Neural cell (in vitro differentiated cells): ENCODE measurements at regions not wholly inside any gene's neighbourhood (a gene's known extent, or its start where the extent isn't known, plus 50 kb on each side); places are given as distances from the start of the nearest gene placed in this dataset.
A peak's percentile ranks its signal among the peaks of the same experiment; 100 is the strongest.

Experiments used
- H2AFZ ChIP-seq: fragments of 200-600, 300-800 bp; sonication (generic), shearing (Covaris generic); 2 replicates; pipeline ENCODE4 v1.6.0; 2014; ENCODE audit warnings: low read depth, mild to moderate bottlenecking, antibody characterized with exemption, low read length, moderate library complexity
- H3F3A ChIP-seq: fragments of 200-600 bp; shearing (Covaris generic); 2 replicates; pipeline ENCODE4 v1.6.1; 2016; ENCODE audit warnings: mild to moderate bottlenecking, moderate library complexity, mixed read lengths, antibody characterized with exemption, low read length; ENCODE audit not compliant: insufficient read depth, poor library complexity, severe bottlenecking
- H3K27ac ChIP-seq: fragments of 200-600, 300-800 bp; sonication (generic), shearing (Covaris generic); 2 replicates; pipeline ENCODE4 v1.5.1; 2014; ENCODE audit warnings: mild to moderate bottlenecking, low read length, moderate library complexity
- H3K27me3 ChIP-seq: fragments of 300-800, 200-600 bp; sonication (generic), shearing (Covaris generic); 2 replicates; pipeline ENCODE4 v1.6.0; 2014; ENCODE audit warnings: mild to moderate bottlenecking, low read depth, low read length, moderate library complexity; ENCODE audit not compliant: insufficient read depth
- H3K36me3 ChIP-seq: fragments of 300-800, 200-600 bp; sonication (generic), shearing (Covaris generic); 2 replicates; pipeline ENCODE4 v1.5.1; 2014; ENCODE audit warnings: mild to moderate bottlenecking, antibody characterized with exemption, low read length, moderate library complexity; ENCODE audit not compliant: insufficient read depth
- H3K4me2 ChIP-seq: fragments of 300-800, 200-600 bp; sonication (generic), shearing (Covaris generic); 2 replicates; pipeline ENCODE4 v1.6.0; 2014; ENCODE audit warnings: mild to moderate bottlenecking, low read length
- H3K4me3 ChIP-seq: fragments of 300-800, 200-600 bp; sonication (generic), shearing (Covaris generic); 2 replicates; pipeline ENCODE4 v1.5.1; 2014; ENCODE audit warnings: mild to moderate bottlenecking, low read length, moderate library complexity
- H3K79me2 ChIP-seq: fragments of 200-600 bp; shearing (Covaris generic); replicated peaks from 2 replicates; pipeline ENCODE4 v1.6.0; 2014; ENCODE audit warnings: mild to moderate bottlenecking, low read length, moderate library complexity; ENCODE audit not compliant: insufficient read depth
- H3K9ac ChIP-seq: fragments of 300-800, 200-600 bp; sonication (generic), shearing (Covaris generic); 2 replicates; pipeline ENCODE4 v1.6.1; 2016; ENCODE audit warnings: mild to moderate bottlenecking, low read length, mixed read lengths
- H3K9me2 ChIP-seq: fragments of 200-600 bp; shearing (Covaris generic); 2 replicates; pipeline ENCODE4 v1.6.1; 2016; ENCODE audit warnings: mild to moderate bottlenecking, low read length, mixed read lengths; ENCODE audit not compliant: insufficient read depth
- H3K9me3 ChIP-seq: fragments of 200-600, 300-800 bp; sonication (generic), shearing (Covaris generic); 2 replicates; pipeline ENCODE4 v1.6.1; 2016; ENCODE audit warnings: mild to moderate bottlenecking, mixed run types, low read length, moderate library complexity, mixed read lengths
- H4K20me1 ChIP-seq: fragments of 200-600 bp; shearing (Covaris generic); 2 replicates; pipeline ENCODE4 v1.6.1; 2016; ENCODE audit warnings: mild to moderate bottlenecking, mixed run types; ENCODE audit not compliant: insufficient read depth
- EP300 ChIP-seq: fragments of 450-650 bp; conservative IDR thresholded peaks from 2 replicates; pipeline ENCODE4 v1.6.1; 2014; ENCODE audit warnings: antibody characterized with exemption, mild to moderate bottlenecking, moderate library complexity; ENCODE audit not compliant: poor library complexity, severe bottlenecking
- EZH2 ChIP-seq: fragments of 200-600, 300-800 bp; shearing (Covaris generic), sonication (generic); IDR thresholded peaks from 2 replicates; pipeline ENCODE4 v1.6.1; 2014; ENCODE audit warnings: antibody characterized with exemption, low read length, borderline replicate concordance, mild to moderate bottlenecking; ENCODE audit not compliant: insufficient read depth, poor library complexity, severe bottlenecking
- MXI1 ChIP-seq: fragments of 450-650 bp; conservative IDR thresholded peaks from 2 replicates; pipeline ENCODE4 v1.6.1; 2014; ENCODE audit warnings: antibody characterized with exemption, mild to moderate bottlenecking; ENCODE audit not compliant: poor library complexity, severe bottlenecking
- POLR2AphosphoS5 ChIP-seq: IDR thresholded peaks from 2 replicates; pipeline ENCODE4 v1.6.1; 2012
- RAD21 ChIP-seq: fragments of 450-650 bp; conservative IDR thresholded peaks from 2 replicates; pipeline ENCODE4 v1.6.1; 2014; ENCODE audit warnings: antibody characterized with exemption, mild to moderate bottlenecking, moderate library complexity
- SMC3 ChIP-seq: fragments of 450-650 bp; conservative IDR thresholded peaks from 2 replicates; pipeline ENCODE4 v1.6.1; 2014; ENCODE audit warnings: antibody characterized with exemption, mild to moderate bottlenecking, moderate library complexity; ENCODE audit not compliant: poor library complexity
- TAF1 ChIP-seq: IDR thresholded peaks from 2 replicates; pipeline ENCODE4 v1.6.1; 2012; ENCODE audit warnings: low read depth
- TF ChIP-seq, protein P1 (sequence below): IDR thresholded peaks from 2 replicates; pipeline ENCODE4 v1.6.1; 2012; ENCODE audit warnings: borderline replicate concordance
- TF ChIP-seq, protein P2 (sequence below): fragments of 450-650 bp; IDR thresholded peaks from 2 replicates; pipeline ENCODE4 v1.5.1; 2014; ENCODE audit warnings: antibody characterized with exemption, mild to moderate bottlenecking, moderate library complexity; ENCODE audit not compliant: poor library complexity, severe bottlenecking

DNA sequence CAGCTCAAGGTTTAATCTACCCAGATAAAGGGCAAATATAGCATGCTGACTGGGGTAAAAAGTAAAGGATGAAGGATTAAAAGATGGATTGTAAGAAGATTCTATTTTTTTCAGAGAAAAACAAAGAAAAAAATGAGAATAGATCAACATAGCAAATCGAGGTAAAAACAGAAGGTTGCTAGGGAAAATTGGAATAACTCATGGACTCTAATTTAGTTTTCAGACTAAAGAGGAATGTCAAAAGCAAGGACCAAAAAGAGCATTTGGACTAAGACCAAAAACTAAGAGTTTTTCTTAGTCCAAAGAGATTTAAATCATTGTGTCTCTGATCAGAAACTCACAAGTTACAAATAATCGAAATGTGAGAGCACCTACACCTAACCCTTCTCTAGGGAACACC is 250.7 kb upstream of the PTPRD start:
- no peak overlapping the region for H3K9ac ChIP-seq
- TF ChIP-seq TAF1 (no peak), POLR2AphosphoS5 (no peak), RAD21 (no peak), SMC3 (no peak), EP300 (no peak), EZH2 (no peak), MXI1 (no peak)
- TF ChIP-seq, protein P1, sequence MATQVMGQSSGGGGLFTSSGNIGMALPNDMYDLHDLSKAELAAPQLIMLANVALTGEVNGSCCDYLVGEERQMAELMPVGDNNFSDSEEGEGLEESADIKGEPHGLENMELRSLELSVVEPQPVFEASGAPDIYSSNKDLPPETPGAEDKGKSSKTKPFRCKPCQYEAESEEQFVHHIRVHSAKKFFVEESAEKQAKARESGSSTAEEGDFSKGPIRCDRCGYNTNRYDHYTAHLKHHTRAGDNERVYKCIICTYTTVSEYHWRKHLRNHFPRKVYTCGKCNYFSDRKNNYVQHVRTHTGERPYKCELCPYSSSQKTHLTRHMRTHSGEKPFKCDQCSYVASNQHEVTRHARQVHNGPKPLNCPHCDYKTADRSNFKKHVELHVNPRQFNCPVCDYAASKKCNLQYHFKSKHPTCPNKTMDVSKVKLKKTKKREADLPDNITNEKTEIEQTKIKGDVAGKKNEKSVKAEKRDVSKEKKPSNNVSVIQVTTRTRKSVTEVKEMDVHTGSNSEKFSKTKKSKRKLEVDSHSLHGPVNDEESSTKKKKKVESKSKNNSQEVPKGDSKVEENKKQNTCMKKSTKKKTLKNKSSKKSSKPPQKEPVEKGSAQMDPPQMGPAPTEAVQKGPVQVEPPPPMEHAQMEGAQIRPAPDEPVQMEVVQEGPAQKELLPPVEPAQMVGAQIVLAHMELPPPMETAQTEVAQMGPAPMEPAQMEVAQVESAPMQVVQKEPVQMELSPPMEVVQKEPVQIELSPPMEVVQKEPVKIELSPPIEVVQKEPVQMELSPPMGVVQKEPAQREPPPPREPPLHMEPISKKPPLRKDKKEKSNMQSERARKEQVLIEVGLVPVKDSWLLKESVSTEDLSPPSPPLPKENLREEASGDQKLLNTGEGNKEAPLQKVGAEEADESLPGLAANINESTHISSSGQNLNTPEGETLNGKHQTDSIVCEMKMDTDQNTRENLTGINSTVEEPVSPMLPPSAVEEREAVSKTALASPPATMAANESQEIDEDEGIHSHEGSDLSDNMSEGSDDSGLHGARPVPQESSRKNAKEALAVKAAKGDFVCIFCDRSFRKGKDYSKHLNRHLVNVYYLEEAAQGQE: no peak
- TF ChIP-seq, protein P2, sequence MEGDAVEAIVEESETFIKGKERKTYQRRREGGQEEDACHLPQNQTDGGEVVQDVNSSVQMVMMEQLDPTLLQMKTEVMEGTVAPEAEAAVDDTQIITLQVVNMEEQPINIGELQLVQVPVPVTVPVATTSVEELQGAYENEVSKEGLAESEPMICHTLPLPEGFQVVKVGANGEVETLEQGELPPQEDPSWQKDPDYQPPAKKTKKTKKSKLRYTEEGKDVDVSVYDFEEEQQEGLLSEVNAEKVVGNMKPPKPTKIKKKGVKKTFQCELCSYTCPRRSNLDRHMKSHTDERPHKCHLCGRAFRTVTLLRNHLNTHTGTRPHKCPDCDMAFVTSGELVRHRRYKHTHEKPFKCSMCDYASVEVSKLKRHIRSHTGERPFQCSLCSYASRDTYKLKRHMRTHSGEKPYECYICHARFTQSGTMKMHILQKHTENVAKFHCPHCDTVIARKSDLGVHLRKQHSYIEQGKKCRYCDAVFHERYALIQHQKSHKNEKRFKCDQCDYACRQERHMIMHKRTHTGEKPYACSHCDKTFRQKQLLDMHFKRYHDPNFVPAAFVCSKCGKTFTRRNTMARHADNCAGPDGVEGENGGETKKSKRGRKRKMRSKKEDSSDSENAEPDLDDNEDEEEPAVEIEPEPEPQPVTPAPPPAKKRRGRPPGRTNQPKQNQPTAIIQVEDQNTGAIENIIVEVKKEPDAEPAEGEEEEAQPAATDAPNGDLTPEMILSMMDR: no peak
- no peaks in the 10 kb centered on the region for H4K20me1 ChIP-seq
- no peaks in the 10 kb centered on the region for H3F3A ChIP-seq
- H3K27ac ChIP-seq: no peak overlapping the region
- H3K9me3 ChIP-seq: no peaks in the 10 kb centered on the region
- no peaks in the 10 kb centered on the region for H3K27me3 ChIP-seq
- H3K9me2 ChIP-seq: no peaks in the 10 kb centered on the region
- H3K79me2 ChIP-seq: no peaks in the 10 kb centered on the region
- H3K4me2 ChIP-seq: no peak overlapping the region
- H3K36me3 ChIP-seq: no peaks in the 10 kb centered on the region
- no peak overlapping the region for H2AFZ ChIP-seq
- no peak overlapping the region for H3K4me3 ChIP-seq

DNA sequence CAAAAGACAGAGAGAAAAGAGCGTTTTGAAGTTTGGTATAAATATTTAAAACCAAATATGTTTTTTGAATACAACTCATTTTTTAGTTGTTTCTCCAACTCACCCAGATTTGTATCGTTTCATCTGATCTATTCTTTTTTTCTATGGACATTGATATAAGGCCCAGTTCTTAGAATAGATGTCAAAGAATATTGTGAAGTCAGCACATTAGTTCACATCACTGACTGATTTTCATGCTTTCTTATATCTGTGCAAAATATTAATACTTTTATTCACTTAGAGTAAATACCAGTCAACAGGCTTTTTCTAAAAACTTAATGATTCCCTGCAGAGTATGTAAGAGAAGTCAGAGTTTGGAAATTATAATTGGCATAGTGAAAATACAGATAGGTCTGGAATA is 254.4 kb upstream of the PTPRD start:
- H3K27ac ChIP-seq: no peak overlapping the region
- H3K4me2 ChIP-seq: no peak overlapping the region
- no peaks in the 10 kb centered on the region for H3K36me3 ChIP-seq
- no peaks in the 10 kb centered on the region for H3K9me2 ChIP-seq
- TF ChIP-seq MXI1: no peak
- no peaks in the 10 kb centered on the region for H3K79me2 ChIP-seq
- no peak overlapping the region for H3K9ac ChIP-seq
- no peak overlapping the region for H3K4me3 ChIP-seq
- no peaks in the 10 kb centered on the region for H3K9me3 ChIP-seq
- H2AFZ ChIP-seq: no peak overlapping the region
- no peaks in the 10 kb centered on the region for H4K20me1 ChIP-seq
- H3F3A ChIP-seq: no peaks in the 10 kb centered on the region
- no peaks in the 10 kb centered on the region for H3K27me3 ChIP-seq

DNA sequence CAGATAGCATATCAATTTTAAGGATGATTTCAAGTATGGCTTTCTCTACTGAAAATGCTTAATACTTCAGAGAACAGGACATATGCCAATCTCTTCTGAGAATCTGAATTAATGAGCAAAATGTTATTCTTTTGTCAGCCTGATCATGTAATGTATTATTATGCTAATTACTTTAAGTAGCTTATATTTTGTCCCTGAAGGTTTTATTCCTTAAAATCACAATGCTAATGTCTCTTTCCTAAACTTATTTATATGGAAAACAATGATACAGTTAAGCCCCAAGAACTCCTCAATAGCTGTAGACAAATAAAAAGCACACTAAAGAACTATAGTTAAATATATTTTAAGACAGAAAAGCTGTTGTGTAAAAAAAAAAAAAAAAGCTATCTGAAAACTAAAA is 256.9 kb upstream of the PTPRD start:
- H3K9me3 ChIP-seq: no peaks in the 10 kb centered on the region
- H3K79me2 ChIP-seq: no peaks in the 10 kb centered on the region
- no peaks in the 10 kb centered on the region for H3K27me3 ChIP-seq
- H2AFZ ChIP-seq: no peak overlapping the region
- H3F3A ChIP-seq: no peaks in the 10 kb centered on the region
- H3K9ac ChIP-seq: no peak overlapping the region
- no peak overlapping the region for H3K4me2 ChIP-seq
- no peaks in the 10 kb centered on the region for H4K20me1 ChIP-seq
- no peak overlapping the region for H3K4me3 ChIP-seq
- peak overlapping the region; percentile 40 for H3K27ac ChIP-seq
- no peaks in the 10 kb centered on the region for H3K36me3 ChIP-seq
- TF ChIP-seq, protein P2: no peak
- TF ChIP-seq SMC3: no peak
- no peak for TF ChIP-seq EZH2
- TF ChIP-seq MXI1: no peak
- TF ChIP-seq, protein P1: no peak
- TF ChIP-seq POLR2AphosphoS5: no peak
- TF ChIP-seq EP300: peak; percentile 33
- no peaks in the 10 kb centered on the region for H3K9me2 ChIP-seq
